Right lobe of liver (tissue), 4 donors: ENCODE measurements at regions not wholly inside any gene's neighbourhood (a gene's known extent, or its start where the extent isn't known, plus 50 kb on each side); places are given as distances from the start of the nearest gene placed in this dataset.

ENCODE experiments used
- POLR2A ChIP-seq: fragments of 450-650 bp; IDR thresholded peaks from one replicate; pipeline ENCODE4 v1.6.1; 2017; ENCODE audit warnings: antibody characterized with exemption, mild to moderate bottlenecking
- TF ChIP-seq, protein P1 (sequence below), 4 donors: fragments of 200-600 bp in 3 of 4; fragments of 450-650 bp in 1 of 4; IDR thresholded peaks; one replicate each; pipeline versions ENCODE4 v1.5.1 to v1.8.0; 2016 to 2022; ENCODE audit warnings: antibody characterized with exemption in 4 of 4, mild to moderate bottlenecking in 2 of 4
- donor health status: DM: no; HTN: no; CAD: no.
- donor health status: DM: no; HTN: no; CAD: no.
- donor health status: DM: no; HTN: yes; CAD: no.

DNA sequence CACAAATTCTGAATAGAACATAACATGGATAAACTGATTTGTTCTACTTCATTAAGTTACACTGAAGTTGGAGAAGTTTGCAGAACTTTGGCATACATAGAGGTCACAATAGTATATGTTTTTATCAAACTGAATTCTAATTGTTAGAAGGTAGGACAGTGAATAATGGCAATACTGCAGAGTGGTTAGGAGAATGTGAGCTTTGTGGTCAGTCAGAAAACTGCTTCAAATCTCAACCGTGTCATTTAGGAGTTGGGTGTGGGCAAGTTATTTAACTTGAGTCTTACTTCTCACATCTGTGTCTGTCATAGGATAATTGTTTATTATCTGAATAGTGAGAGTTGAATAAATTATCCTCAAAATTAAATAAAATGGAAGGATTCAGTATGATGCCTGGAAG, 374.6 kb upstream of the SYT1 start:
- TF ChIP-seq, protein P1, sequence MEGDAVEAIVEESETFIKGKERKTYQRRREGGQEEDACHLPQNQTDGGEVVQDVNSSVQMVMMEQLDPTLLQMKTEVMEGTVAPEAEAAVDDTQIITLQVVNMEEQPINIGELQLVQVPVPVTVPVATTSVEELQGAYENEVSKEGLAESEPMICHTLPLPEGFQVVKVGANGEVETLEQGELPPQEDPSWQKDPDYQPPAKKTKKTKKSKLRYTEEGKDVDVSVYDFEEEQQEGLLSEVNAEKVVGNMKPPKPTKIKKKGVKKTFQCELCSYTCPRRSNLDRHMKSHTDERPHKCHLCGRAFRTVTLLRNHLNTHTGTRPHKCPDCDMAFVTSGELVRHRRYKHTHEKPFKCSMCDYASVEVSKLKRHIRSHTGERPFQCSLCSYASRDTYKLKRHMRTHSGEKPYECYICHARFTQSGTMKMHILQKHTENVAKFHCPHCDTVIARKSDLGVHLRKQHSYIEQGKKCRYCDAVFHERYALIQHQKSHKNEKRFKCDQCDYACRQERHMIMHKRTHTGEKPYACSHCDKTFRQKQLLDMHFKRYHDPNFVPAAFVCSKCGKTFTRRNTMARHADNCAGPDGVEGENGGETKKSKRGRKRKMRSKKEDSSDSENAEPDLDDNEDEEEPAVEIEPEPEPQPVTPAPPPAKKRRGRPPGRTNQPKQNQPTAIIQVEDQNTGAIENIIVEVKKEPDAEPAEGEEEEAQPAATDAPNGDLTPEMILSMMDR (IDR thresholded peaks at IDR 0.05), result no peak
- TF ChIP-seq POLR2A, result no peak
